ENCODE measurements at regions not wholly inside any gene's neighbourhood (a gene's known extent, or its start where the extent isn't known, plus 50 kb on each side); places are given as distances from the start of the nearest gene placed in this dataset.

DNA sequence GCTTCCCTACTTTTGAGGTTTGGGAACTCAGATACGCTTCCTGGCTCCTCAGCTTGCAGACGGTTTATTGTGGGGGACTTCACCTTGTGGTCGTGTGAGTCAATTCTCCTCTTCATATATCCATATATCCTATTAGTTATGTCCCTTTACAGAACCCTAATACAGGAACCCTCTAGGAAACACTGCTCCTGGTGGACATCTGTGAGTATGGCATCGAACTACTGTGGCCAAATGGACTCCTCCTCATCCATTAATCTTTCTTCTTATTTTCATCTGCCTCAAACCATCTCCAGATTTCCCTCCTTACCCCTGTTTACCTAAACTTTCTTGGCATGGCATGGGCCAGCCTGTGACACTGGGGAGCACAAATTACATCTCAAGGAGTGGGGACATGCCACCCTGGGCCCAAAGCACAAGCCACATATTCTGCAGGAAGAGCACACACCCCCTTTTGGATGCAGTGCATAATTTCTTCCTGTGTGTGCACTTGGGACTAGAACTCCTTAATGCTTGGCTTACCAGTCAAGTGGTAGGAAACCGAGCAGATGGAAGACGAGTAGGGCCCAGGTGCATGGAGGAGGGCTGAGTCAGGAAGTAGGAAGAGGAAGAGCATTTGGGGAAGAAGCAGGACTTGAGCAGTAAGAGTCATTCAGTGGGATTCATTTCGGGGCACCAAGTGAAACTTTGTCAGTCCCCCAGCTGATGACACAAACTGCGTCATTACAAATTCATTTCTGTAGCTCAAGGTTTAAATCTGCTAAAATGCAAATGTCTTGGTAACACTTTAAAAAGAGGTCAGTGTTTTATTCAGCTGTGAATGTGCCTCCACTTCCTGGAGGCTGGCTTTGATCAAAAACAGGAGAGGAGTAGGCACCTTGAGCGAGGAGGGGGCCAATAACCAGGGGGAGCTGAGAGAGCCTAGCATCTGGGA is 80.8 kb upstream of the PLXNA4 start:
- no peaks in the 10 kb centered on the region for H3K36me3 ChIP-seq
- no peak overlapping the region for H3K27ac ChIP-seq
- H3K9me3 ChIP-seq = no peaks in the 10 kb centered on the region
- H3K4me1 ChIP-seq = no peaks in the 10 kb centered on the region
- TF ChIP-seq, protein P1, sequence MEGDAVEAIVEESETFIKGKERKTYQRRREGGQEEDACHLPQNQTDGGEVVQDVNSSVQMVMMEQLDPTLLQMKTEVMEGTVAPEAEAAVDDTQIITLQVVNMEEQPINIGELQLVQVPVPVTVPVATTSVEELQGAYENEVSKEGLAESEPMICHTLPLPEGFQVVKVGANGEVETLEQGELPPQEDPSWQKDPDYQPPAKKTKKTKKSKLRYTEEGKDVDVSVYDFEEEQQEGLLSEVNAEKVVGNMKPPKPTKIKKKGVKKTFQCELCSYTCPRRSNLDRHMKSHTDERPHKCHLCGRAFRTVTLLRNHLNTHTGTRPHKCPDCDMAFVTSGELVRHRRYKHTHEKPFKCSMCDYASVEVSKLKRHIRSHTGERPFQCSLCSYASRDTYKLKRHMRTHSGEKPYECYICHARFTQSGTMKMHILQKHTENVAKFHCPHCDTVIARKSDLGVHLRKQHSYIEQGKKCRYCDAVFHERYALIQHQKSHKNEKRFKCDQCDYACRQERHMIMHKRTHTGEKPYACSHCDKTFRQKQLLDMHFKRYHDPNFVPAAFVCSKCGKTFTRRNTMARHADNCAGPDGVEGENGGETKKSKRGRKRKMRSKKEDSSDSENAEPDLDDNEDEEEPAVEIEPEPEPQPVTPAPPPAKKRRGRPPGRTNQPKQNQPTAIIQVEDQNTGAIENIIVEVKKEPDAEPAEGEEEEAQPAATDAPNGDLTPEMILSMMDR (IDR thresholded peaks at IDR 0.05) = no peak
- no peak for TF ChIP-seq POLR2AphosphoS5 (IDR thresholded peaks at IDR 0.05; ENCODE audit: insufficient read depth in 1 of 2, low read depth in 1 of 2)
- H3K4me3 ChIP-seq = no peak overlapping the region
- no peak for DNase-seq (ENCODE audit: extremely low spot score in 2 of 2)
- no peaks in the 10 kb centered on the region for H3K27me3 ChIP-seq
- intact Hi-C loops (cut with DNase I) = no loop called here

- no peaks in the 10 kb centered on the region for H3K9me3 ChIP-seq
- no peak overlapping the region for H3K27ac ChIP-seq
- no peak for DNase-seq (ENCODE audit: extremely low spot score in 2 of 2)
- no peak overlapping the region for H3K4me3 ChIP-seq
- no peaks in the 10 kb centered on the region for H3K27me3 ChIP-seq
- no peaks in the 10 kb centered on the region for H3K36me3 ChIP-seq
- TF ChIP-seq, protein P1 (IDR thresholded peaks at IDR 0.05) = no peak
- no peak for TF ChIP-seq POLR2A (IDR thresholded peaks at IDR 0.05)
- no peak for TF ChIP-seq POLR2AphosphoS5 (IDR thresholded peaks at IDR 0.05; ENCODE audit: insufficient read depth in 1 of 2, low read depth in 1 of 2)
- intact Hi-C loops (cut with DNase I) = no loop called here
- no peaks in the 10 kb centered on the region for H3K4me1 ChIP-seq
Measured at GRCh38 chr7:132656341-132656740, 80.1 kb upstream of the PLXNA4 start.

DNA sequence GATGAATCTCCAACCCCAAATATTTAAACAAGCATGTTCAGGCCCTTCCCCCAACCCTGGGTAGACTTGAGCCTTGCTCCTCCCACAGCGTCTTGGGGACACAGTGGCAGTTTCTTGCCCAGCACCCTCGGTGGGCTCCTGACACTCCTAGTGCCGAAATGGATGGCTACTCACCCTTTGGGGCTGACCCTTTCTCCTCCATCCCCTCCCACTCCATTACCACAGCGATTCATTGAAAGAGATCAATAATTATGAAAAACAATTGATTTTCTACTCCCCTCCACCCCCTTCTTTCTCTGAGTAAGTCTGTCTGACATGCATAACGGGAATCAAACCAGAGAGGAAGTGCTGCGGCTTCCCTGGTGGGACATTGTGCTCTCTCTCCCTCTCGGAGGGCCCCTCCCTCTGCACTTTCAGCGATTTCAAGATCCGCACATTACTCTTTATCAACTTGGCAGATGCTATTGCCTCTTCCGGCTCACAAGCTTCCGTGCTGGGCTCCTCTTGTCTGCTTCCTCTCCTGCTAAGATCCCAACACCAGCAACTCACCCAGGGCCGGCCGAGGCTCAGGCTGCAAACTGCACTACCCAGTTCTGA is 79.0 kb upstream of the PLXNA4 start:
- Histone ChIP-seq H3K9me3 (no peaks in the 10 kb centered on the region), H3K27me3 (no peaks in the 10 kb centered on the region), H3K27ac (no peak overlapping the region), H3K4me3 (no peak overlapping the region), H3K4me1 (no peaks in the 10 kb centered on the region), H3K36me3 (no peaks in the 10 kb centered on the region)
- TF ChIP-seq, protein P1 (IDR thresholded peaks at IDR 0.05) = no peak
- TF ChIP-seq POLR2A (IDR thresholded peaks at IDR 0.05) = no peak
- TF ChIP-seq POLR2AphosphoS5 (IDR thresholded peaks at IDR 0.05; ENCODE audit: insufficient read depth in 1 of 2, low read depth in 1 of 2) = no peak
- intact Hi-C loops (cut with DNase I) = no loop called here
- DNase-seq (ENCODE audit: extremely low spot score in 2 of 2) = no peak

DNA sequence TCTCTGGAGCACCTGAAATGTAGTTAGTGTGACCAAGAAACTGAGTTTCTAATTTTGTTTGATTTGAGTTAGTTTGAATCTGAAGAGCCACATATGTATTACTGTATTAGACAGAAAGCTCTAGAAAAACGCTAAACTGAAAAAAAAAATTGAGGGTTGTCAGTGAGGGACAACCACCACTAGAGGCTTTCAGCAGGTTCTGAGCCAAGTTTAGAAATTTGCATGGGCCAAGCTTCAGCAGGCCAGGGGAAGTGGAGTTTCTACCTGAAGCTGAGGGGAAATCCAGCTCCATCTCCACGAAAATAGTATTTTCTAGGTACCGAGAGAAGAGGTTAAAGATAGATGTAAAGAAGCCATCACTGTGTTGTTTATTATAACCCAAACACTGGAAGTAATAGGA is 77.9 kb upstream of the PLXNA4 start:
- Histone ChIP-seq H3K36me3 (no peaks in the 10 kb centered on the region), H3K9me3 (no peaks in the 10 kb centered on the region), H3K4me3 (no peak overlapping the region), H3K4me1 (no peaks in the 10 kb centered on the region), H3K27ac (no peak overlapping the region), H3K27me3 (no peaks in the 10 kb centered on the region)
- intact Hi-C loops (cut with DNase I) = no loop called here
- DNase-seq (ENCODE audit: extremely low spot score in 2 of 2) = no peak
- TF ChIP-seq, protein P1 (IDR thresholded peaks at IDR 0.05) = no peak

DNA sequence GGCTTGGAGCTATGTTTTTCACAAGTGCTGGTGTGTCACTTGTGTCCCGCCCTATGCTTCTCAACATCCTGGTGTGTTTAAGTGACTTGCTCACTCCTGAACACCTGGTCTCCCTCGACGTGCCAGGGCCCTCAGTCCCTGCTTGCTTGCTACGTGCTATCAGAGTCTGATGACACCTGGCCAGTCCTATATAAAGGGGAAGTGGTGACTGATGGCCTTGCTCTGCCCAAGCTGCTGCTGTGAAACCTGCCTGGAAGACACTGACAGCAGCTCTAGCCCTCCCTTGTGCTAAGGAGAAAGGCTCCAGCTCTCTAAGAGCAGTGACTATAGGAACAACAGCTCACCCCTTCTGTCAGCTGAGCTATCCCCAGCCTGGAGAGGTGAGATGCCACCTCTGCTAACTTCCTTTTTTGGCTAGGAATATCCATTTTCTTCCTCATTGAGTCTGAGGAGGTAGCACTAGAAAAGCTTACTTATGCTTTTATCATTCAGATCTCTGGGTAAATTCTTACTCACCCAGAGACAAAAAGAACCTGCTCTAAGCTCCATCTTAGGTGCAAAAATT is 77.2 kb upstream of the PLXNA4 start:
- no peak for DNase-seq (ENCODE audit: extremely low spot score in 2 of 2)
- TF ChIP-seq, protein P1 (IDR thresholded peaks at IDR 0.05) = no peak
- TF ChIP-seq POLR2A (IDR thresholded peaks at IDR 0.05) = no peak
- TF ChIP-seq POLR2AphosphoS5 (IDR thresholded peaks at IDR 0.05; ENCODE audit: insufficient read depth in 1 of 2, low read depth in 1 of 2) = no peak
- Histone ChIP-seq H3K9me3 (no peaks in the 10 kb centered on the region), H3K27me3 (no peaks in the 10 kb centered on the region), H3K36me3 (no peaks in the 10 kb centered on the region), H3K4me1 (no peaks in the 10 kb centered on the region), H3K27ac (no peak overlapping the region), H3K4me3 (no peak overlapping the region)
- intact Hi-C loops (cut with DNase I) = no loop called here

Data from vagina (tissue), 2 donors.